NCI-H524 treated with DMSO at 0.1 percent for 48 hours (cell line): ENCODE measurements at regions not wholly inside any gene's neighbourhood (a gene's known extent, or its start where the extent isn't known, plus 50 kb on each side); places are given as distances from the start of the nearest gene placed in this dataset.
"Not testable (repeated sequence)": the region's sequence is repeated elsewhere in the genome, so short reads cannot be mapped to it uniquely, and the experiment has no call there.

Experiments used
- DNase-seq: peaks from one replicate; lab custom pipeline; 2025; lab: John Stamatoyannopoulos, UW

DNA sequence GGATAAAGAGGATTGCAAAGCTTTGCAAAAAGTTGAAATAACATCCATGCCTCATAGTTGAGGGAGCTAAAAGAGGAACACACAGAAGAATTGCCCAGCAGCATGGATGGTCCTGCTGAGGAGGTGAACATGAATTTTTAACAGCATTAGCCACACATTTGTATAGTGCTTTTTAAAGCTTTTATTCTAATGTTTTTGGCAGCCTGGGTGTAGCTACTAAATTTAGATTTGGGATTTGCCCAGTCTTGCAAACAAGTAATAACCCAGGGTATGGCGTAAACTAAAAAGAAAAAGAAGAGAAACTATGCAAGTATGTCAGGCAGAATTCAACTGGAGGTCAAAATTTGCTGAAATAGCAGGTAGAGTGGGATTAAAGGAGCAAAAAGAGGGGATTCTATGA is 75.1 kb upstream of the PTPRK start:
- no peak for DNase-seq

GRCh38 chr6:128586095-128586494 is 65.7 kb upstream of the PTPRK start:
- DNase-seq = no peak

DNA sequence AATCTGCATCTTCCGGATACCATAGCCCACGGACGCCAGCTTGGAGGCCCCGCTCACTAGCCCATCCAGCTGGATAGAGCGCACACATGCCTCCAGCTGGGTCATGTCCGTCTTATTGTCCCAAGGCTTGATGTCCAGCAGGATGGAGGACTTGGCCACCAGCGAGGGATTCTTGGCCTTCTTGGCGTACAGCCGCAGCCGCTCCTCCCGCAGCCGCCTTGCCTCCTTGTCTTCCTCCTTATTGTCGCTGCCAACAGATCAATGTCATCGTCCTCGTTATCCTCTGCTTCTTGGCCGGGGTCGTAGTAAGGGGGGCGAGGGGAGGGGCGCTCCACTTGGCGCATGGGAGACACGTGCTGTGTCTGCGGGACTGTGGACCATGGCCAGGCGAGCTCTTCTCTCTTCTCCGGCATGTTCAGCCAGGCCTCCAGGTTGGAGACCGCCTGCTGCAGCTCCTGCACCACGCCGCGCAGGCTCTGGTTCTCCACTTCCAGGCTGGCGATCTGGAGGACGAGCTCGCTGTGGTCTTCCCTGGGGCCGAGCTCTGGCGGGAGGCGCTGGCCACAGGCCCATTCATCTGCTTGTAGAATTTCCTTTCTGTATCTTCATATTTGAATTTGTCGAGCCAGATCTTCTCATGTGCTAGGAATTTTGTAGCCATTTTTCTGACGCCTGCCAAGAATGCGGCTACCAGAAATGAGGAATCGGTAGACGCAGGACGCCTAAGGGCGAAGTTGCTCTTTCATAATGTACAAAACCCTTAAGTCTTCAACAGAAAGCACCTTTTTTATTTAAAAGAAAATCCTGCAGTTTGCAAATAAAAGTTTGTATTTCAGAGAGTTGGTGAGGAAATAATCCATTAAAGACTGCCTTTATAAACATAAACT is 60.1 kb upstream of the PTPRK start:
- DNase-seq = no peak

DNA sequence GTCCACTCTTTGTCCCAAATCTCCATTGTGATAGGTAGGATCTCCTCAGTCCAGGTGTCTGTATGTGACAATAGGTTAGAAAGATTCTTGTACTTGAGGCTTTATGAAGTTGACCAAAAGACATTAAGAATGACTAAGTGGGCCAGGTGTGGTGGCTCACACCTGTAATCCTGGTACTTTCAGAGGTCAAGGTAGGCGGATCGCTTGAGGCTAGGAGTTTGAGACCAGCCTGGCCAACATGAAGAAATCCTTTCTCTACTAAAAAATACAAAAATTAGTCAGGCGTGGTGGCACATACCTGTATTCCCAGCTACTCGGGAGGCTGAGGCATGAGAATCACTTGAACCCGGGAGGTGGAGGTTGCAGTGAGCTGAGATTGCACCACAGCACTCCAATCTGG is 54.9 kb upstream of the PTPRK start:
- not testable (repeated sequence) for DNase-seq

- no peak for DNase-seq
These were observed 54.0 kb upstream of the PTPRK start for GRCh38 chr6:128574402-128574801.

DNA sequence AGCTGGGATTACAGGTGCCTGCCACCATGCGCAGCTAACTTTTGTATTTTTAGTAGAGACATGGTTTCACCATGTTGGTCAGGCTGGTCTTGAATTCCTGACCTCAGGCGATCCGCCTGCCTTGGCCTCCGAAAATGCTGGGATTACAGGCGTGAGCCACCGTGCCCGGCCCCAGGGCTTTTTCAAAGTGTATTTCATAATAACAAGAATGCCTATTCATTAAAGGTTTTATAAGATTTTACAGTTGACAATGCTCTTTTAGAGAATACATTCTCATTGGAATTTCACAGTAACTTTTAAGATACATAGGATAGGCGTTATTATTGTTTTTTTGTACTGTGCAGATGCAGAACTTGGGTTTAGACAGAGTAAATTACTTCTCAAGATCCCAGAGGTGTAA is 52.6 kb upstream of the PTPRK start:
- no peak for DNase-seq

- no peak for DNase-seq
These were observed 51.9 kb upstream of the PTPRK start for GRCh38 chr6:128572294-128572693.

GRCh38 chr6:128570680-128571063 is 50.3 kb upstream of the PTPRK start:
- no peak for DNase-seq

DNA sequence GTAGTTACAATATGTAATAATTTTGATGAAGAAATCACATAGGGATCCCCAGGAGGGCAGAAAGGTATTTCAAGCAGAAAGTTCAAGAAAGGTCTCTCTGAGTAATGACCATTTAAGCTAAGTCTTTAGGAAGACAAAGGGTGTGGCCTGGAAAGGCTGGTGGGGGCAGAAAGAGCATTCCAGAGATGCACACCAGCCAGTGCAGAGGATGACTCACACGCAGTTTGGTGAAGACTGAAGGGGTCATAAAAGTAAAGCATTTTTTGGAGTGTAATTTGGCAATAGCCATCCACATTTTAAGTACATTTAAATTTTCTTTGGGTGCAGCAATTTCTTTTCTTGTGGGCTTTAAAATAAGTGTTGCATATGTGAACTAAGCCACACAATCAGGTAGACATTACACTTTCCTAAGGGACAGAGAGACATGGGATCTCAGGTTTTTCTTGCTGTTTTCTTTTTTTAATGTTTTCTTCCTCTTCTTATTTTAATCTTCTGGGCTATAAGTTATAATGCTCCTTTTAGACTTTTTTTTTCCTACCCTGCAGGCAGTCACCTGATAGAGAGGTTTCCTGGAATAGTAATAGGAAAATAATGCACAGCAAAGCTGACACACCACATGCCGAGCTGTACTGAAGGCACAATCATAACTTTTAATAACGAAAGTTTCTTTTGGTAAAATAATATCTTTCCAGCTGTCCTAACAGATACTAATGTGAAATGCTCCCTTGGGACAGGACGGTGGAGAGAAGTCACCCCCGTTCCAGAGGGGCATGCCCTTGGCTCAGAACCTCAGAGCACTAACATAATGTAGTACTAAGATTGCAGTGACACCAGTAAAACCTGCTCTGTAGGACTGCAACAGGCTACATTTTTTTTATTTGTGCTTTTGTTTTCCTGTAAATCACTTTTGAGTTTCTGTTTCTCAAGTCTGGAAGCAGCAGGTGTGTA is 49.6 kb upstream of the PTPRK start:
- no peak for DNase-seq
